ENCODE measurements at regions not wholly inside any gene's neighbourhood (a gene's known extent, or its start where the extent isn't known, plus 50 kb on each side); places are given as distances from the start of the nearest gene placed in this dataset.

DNA sequence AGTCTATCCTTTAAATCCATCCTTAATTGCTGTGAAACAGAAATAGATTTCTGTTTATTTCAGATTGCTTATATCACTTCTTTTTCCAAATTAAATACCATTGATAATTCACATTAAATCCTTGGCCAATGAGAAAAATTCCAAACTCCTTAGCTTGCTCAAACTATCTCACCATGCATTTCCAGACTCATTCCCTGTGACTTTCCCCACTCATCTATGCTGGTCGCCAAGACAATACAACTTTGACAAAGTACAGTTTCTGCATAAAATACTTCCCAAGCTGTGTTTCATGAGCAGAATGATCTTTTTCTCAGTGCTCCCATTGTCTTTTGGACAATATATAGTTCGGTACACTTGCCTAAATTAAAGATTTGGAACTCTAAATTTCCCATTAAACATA lies 575.6 kb downstream of the CPS1 start:
- H2AFZ ChIP-seq (ENCODE audit: low read depth, low read length), result no peak overlapping the region
- H3K4me3 ChIP-seq (ENCODE audit: low read depth in 1 of 2, low read length in 2 of 2), result no peak overlapping the region
- no peak for ATAC-seq (ENCODE audit: insufficient read depth, low read depth)
- H3K9me3 ChIP-seq (ENCODE audit: insufficient read depth, low read length, severe bottlenecking), result no peaks in the 10 kb centered on the region
- no peak overlapping the region for H3K4me2 ChIP-seq (ENCODE audit: insufficient read depth, low read length)
- H3K36me3 ChIP-seq (ENCODE audit: insufficient read depth, low read length), result no peaks in the 10 kb centered on the region
- TF ChIP-seq EZH2 (IDR thresholded peaks at IDR 0.05; ENCODE audit: borderline replicate concordance, low read depth, low read length, severe bottlenecking), result no peak
- TF ChIP-seq, protein P1, sequence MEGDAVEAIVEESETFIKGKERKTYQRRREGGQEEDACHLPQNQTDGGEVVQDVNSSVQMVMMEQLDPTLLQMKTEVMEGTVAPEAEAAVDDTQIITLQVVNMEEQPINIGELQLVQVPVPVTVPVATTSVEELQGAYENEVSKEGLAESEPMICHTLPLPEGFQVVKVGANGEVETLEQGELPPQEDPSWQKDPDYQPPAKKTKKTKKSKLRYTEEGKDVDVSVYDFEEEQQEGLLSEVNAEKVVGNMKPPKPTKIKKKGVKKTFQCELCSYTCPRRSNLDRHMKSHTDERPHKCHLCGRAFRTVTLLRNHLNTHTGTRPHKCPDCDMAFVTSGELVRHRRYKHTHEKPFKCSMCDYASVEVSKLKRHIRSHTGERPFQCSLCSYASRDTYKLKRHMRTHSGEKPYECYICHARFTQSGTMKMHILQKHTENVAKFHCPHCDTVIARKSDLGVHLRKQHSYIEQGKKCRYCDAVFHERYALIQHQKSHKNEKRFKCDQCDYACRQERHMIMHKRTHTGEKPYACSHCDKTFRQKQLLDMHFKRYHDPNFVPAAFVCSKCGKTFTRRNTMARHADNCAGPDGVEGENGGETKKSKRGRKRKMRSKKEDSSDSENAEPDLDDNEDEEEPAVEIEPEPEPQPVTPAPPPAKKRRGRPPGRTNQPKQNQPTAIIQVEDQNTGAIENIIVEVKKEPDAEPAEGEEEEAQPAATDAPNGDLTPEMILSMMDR (IDR thresholded peaks at IDR 0.05; ENCODE audit: borderline replicate concordance, extremely low read depth, low read length, poor library complexity, severe bottlenecking), result no peak
- H3K27me3 ChIP-seq (ENCODE audit: insufficient read depth, low read length, poor library complexity), result no peaks in the 10 kb centered on the region
- no peak for DNase-seq
- no peak overlapping the region for H3K27ac ChIP-seq (ENCODE audit: low read length)
- H4K20me1 ChIP-seq (ENCODE audit: insufficient read depth, low read length), result no peaks in the 10 kb centered on the region
- H3K79me2 ChIP-seq (ENCODE audit: insufficient read depth, low read length), result no peaks in the 10 kb centered on the region
- H3K9ac ChIP-seq (ENCODE audit: low read depth, low read length), result no peak overlapping the region
- no peaks in the 10 kb centered on the region for H3K4me1 ChIP-seq (ENCODE audit: insufficient read depth, low read length)

DNA sequence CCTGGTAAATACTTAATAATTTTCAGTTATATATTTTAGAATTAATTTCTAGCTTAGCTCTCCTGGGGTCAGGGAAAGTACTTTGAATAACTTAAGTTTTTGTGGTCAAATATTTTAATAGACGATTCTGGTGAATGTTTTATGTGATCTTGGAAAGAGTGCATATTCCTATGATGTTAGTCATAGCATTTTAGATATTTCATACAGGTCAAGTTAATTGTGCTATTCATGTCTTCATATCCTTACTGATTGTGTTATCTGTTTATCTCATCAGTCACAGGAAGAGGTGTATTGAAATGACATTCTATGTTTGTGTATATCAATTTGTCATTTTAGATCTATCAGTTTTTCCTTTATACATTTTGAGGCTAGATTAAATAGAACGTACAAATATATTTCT lies 576.2 kb downstream of the CPS1 start:
- Histone ChIP-seq H3K36me3 (ENCODE audit: insufficient read depth, low read length) (no peaks in the 10 kb centered on the region), H3K27me3 (ENCODE audit: insufficient read depth, low read length, poor library complexity) (no peaks in the 10 kb centered on the region), H3K4me3 (ENCODE audit: low read depth in 1 of 2, low read length in 2 of 2) (no peak overlapping the region), H3K9ac (ENCODE audit: low read depth, low read length) (no peak overlapping the region), H3K4me1 (ENCODE audit: insufficient read depth, low read length) (no peaks in the 10 kb centered on the region), H3K4me2 (ENCODE audit: insufficient read depth, low read length) (no peak overlapping the region), H3K79me2 (ENCODE audit: insufficient read depth, low read length) (no peaks in the 10 kb centered on the region), H2AFZ (ENCODE audit: low read depth, low read length) (no peak overlapping the region), H3K9me3 (ENCODE audit: insufficient read depth, low read length, severe bottlenecking) (no peaks in the 10 kb centered on the region), H3K27ac (ENCODE audit: low read length) (no peak overlapping the region), H4K20me1 (ENCODE audit: insufficient read depth, low read length) (no peaks in the 10 kb centered on the region)
- TF ChIP-seq, protein P1 (IDR thresholded peaks at IDR 0.05; ENCODE audit: borderline replicate concordance, extremely low read depth, low read length, poor library complexity, severe bottlenecking), result no peak
- no peak for TF ChIP-seq EZH2 (IDR thresholded peaks at IDR 0.05; ENCODE audit: borderline replicate concordance, low read depth, low read length, severe bottlenecking)
- DNase-seq, result no peak
- no peak for ATAC-seq (ENCODE audit: insufficient read depth, low read depth)

DNA sequence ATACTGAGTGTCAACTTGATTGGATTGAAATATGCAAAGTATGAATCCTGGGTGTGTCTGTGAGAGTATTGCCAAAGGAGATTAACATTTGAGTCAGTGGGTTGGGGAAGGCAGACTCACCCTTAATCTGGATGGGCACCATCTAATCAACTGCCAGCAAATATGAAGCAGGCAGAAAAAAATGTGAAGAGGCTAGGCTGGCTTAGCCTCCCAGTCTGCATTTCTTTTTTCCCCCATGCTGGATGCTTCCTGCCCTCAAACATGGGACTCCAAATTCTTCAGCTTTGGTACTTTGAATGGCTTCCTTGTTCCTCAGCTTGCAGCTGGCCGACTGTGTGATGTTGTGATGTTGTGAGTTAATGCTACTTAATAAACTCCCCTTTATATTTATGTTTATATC lies 577.4 kb downstream of the CPS1 start:
- Histone ChIP-seq H3K9ac (ENCODE audit: low read depth, low read length) (no peak overlapping the region), H3K4me1 (ENCODE audit: insufficient read depth, low read length) (no peaks in the 10 kb centered on the region), H3K9me3 (ENCODE audit: insufficient read depth, low read length, severe bottlenecking) (no peaks in the 10 kb centered on the region), H3K36me3 (ENCODE audit: insufficient read depth, low read length) (no peaks in the 10 kb centered on the region), H4K20me1 (ENCODE audit: insufficient read depth, low read length) (no peaks in the 10 kb centered on the region), H3K27me3 (ENCODE audit: insufficient read depth, low read length, poor library complexity) (no peaks in the 10 kb centered on the region), H3K4me2 (ENCODE audit: insufficient read depth, low read length) (no peak overlapping the region), H2AFZ (ENCODE audit: low read depth, low read length) (no peak overlapping the region), H3K4me3 (ENCODE audit: low read depth in 1 of 2, low read length in 2 of 2) (no peak overlapping the region), H3K27ac (ENCODE audit: low read length) (no peak overlapping the region), H3K79me2 (ENCODE audit: insufficient read depth, low read length) (no peaks in the 10 kb centered on the region)
- DNase-seq (no peak), ATAC-seq (ENCODE audit: insufficient read depth, low read depth) (no peak)
- TF ChIP-seq EZH2 (IDR thresholded peaks at IDR 0.05; ENCODE audit: borderline replicate concordance, low read depth, low read length, severe bottlenecking), result no peak
- TF ChIP-seq, protein P1 (IDR thresholded peaks at IDR 0.05; ENCODE audit: borderline replicate concordance, extremely low read depth, low read length, poor library complexity, severe bottlenecking), result no peak

DNA sequence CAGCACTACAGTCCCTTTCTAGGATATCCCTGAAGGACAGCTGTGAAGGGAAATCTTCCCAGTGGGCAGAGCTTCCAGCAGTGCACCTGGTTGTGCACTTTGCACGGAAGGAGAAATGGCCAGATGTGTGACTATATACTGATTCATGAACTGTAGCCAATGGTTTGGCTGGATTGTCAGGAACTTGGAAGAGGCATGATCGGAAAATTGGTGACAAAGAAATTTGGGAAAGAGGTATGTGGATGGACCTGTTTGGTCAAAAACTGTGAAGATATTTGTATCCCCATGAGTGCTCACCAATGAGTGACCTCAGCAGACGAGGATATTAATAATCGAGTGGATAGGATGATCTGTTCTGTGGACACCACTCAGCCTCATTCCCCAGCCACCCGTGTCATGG lies 582.2 kb downstream of the CPS1 start:
- no peak overlapping the region for H3K27ac ChIP-seq (ENCODE audit: low read length)
- no peak overlapping the region for H2AFZ ChIP-seq (ENCODE audit: low read depth, low read length)
- H3K9me3 ChIP-seq (ENCODE audit: insufficient read depth, low read length, severe bottlenecking), result no peaks in the 10 kb centered on the region
- no peaks in the 10 kb centered on the region for H3K36me3 ChIP-seq (ENCODE audit: insufficient read depth, low read length)
- no peak overlapping the region for H3K9ac ChIP-seq (ENCODE audit: low read depth, low read length)
- H4K20me1 ChIP-seq (ENCODE audit: insufficient read depth, low read length), result no peaks in the 10 kb centered on the region
- no peaks in the 10 kb centered on the region for H3K4me1 ChIP-seq (ENCODE audit: insufficient read depth, low read length)
- no peak overlapping the region for H3K4me3 ChIP-seq (ENCODE audit: low read depth in 1 of 2, low read length in 2 of 2)
- TF ChIP-seq, protein P1 (IDR thresholded peaks at IDR 0.05; ENCODE audit: borderline replicate concordance, extremely low read depth, low read length, poor library complexity, severe bottlenecking), result no peak
- TF ChIP-seq EZH2 (IDR thresholded peaks at IDR 0.05; ENCODE audit: borderline replicate concordance, low read depth, low read length, severe bottlenecking), result no peak
- DNase-seq (no peak), ATAC-seq (ENCODE audit: insufficient read depth, low read depth) (no peak)
- no peaks in the 10 kb centered on the region for H3K79me2 ChIP-seq (ENCODE audit: insufficient read depth, low read length)
- no peaks in the 10 kb centered on the region for H3K27me3 ChIP-seq (ENCODE audit: insufficient read depth, low read length, poor library complexity)
- H3K4me2 ChIP-seq (ENCODE audit: insufficient read depth, low read length), result no peak overlapping the region

Data from DND-41 (cell line).